Left lung (tissue), 4 donors: ENCODE measurements at regions not wholly inside any gene's neighbourhood (a gene's known extent, or its start where the extent isn't known, plus 50 kb on each side); places are given as distances from the start of the nearest gene placed in this dataset.

ENCODE experiments used
- ATAC-seq: fragments of 200-7000 bp; cut with Tn5 transposase; one replicate; pipeline ENCODE4 v1.9.1; 2020; ENCODE audit warnings: moderate library complexity
- DNase-seq, 4 donors: peaks; one replicate each; pipeline ENCODE4 v3.0.0-alpha.2; 2013 to 2020
- H3K27ac ChIP-seq, 2 donors: fragments of 200-600 bp; sonication (generic) in 1 of 2; one replicate each; pipeline versions ENCODE4 v1.5.0 to v1.8.0; 2020 to 2021
- H3K27me3 ChIP-seq, 2 donors: fragments of 200-600 bp; sonication (generic) in 1 of 2; one replicate each; pipeline versions ENCODE4 v1.5.0 to v1.8.0; 2020 to 2021
- H3K36me3 ChIP-seq, 2 donors: fragments of 200-600 bp; sonication (generic) in 1 of 2; one replicate each; pipeline versions ENCODE4 v1.5.0 to v1.8.0; 2020 to 2021
- H3K4me1 ChIP-seq, 2 donors: fragments of 200-600 bp; one replicate each; pipeline ENCODE4 v1.8.0; 2021
- H3K4me3 ChIP-seq, 2 donors: fragments of 200-600 bp; sonication (generic) in 1 of 2; one replicate each; pipeline versions ENCODE4 v1.5.0 to v1.8.0; 2020 to 2021; ENCODE audit warnings: mild to moderate bottlenecking in 1 of 2
- H3K9me3 ChIP-seq, 2 donors: fragments of 200-600 bp; sonication (generic) in 1 of 2; one replicate each; pipeline versions ENCODE4 v1.5.0 to v1.8.0; 2020 to 2021
- CTCF ChIP-seq, 2 donors: fragments of 200-600 bp; sonication (generic) in 1 of 2; IDR thresholded peaks; one replicate each; pipeline versions ENCODE4 v1.5.0 to v1.8.0; 2021; ENCODE audit warnings: antibody characterized with exemption in 2 of 2
- intact Hi-C, 2 donors: fragments of 100-400 bp; cut with DNase I; formaldehyde crosslinking; loops; one replicate each; pipeline versions ENCODE4 v1.11.2 to v1.14.2; 2022
- donor health status: DM: no; HTN: yes; CAD: no.
- donor health status: DM: no; HTN: no; CAD: no.

GRCh38 chr2:2851806-2852777 is 521.0 kb upstream of the MYT1L start:
- Histone ChIP-seq H3K4me3 (no peak overlapping the region), H3K27me3 (no peaks in the 10 kb centered on the region), H3K4me1 (no peaks in the 10 kb centered on the region), H3K9me3 (no peaks in the 10 kb centered on the region), H3K27ac (no peak overlapping the region), H3K36me3 (no peaks in the 10 kb centered on the region)
- no peak for TF ChIP-seq CTCF (IDR thresholded peaks at IDR 0.05)
- no peak for DNase-seq
- no peak for ATAC-seq
- intact Hi-C loops = no loop called here

GRCh38 chr2:2851316-2851715 is 520.2 kb upstream of the MYT1L start:
- H3K4me3 ChIP-seq = no peak overlapping the region
- no peak overlapping the region for H3K27ac ChIP-seq
- DNase-seq = no peak
- no peaks in the 10 kb centered on the region for H3K4me1 ChIP-seq
- TF ChIP-seq CTCF (IDR thresholded peaks at IDR 0.05) = no peak
- H3K9me3 ChIP-seq = no peaks in the 10 kb centered on the region
- intact Hi-C loops = no loop called here
- no peaks in the 10 kb centered on the region for H3K27me3 ChIP-seq
- no peak for ATAC-seq
- no peaks in the 10 kb centered on the region for H3K36me3 ChIP-seq

GRCh38 chr2:2850859-2851258 is 519.8 kb upstream of the MYT1L start:
- intact Hi-C loops = no loop called here
- DNase-seq = no peak
- Histone ChIP-seq H3K9me3 (no peaks in the 10 kb centered on the region), H3K4me3 (no peak overlapping the region), H3K27ac (no peak overlapping the region), H3K36me3 (no peaks in the 10 kb centered on the region), H3K27me3 (no peaks in the 10 kb centered on the region), H3K4me1 (no peaks in the 10 kb centered on the region)
- no peak for TF ChIP-seq CTCF (IDR thresholded peaks at IDR 0.05)
- no peak for ATAC-seq

GRCh38 chr2:2850218-2850755 is 519.2 kb upstream of the MYT1L start:
- intact Hi-C loops = no loop called here
- Histone ChIP-seq H3K4me1 (no peaks in the 10 kb centered on the region), H3K9me3 (no peaks in the 10 kb centered on the region), H3K4me3 (no peak overlapping the region), H3K27ac (no peak overlapping the region), H3K27me3 (no peaks in the 10 kb centered on the region), H3K36me3 (no peaks in the 10 kb centered on the region)
- TF ChIP-seq CTCF (IDR thresholded peaks at IDR 0.05) = no peak
- no peak for DNase-seq
- ATAC-seq = no peak

GRCh38 chr2:2849464-2850217 is 518.6 kb upstream of the MYT1L start:
- no peaks in the 10 kb centered on the region for H3K27me3 ChIP-seq
- no peak for ATAC-seq
- intact Hi-C loops = no loop called here
- TF ChIP-seq CTCF (IDR thresholded peaks at IDR 0.05) = no peak
- no peak for DNase-seq
- H3K4me1 ChIP-seq = no peaks in the 10 kb centered on the region
- no peak overlapping the region for H3K27ac ChIP-seq
- no peak overlapping the region for H3K4me3 ChIP-seq
- no peaks in the 10 kb centered on the region for H3K9me3 ChIP-seq
- H3K36me3 ChIP-seq = no peaks in the 10 kb centered on the region
